NB4 (cell line): ENCODE measurements at regions not wholly inside any gene's neighbourhood (a gene's known extent, or its start where the extent isn't known, plus 50 kb on each side); places are given as distances from the start of the nearest gene placed in this dataset.

Experiments
- DNase-seq: peaks from one replicate; pipeline ENCODE4 v3.0.0; 2010; ENCODE audit warnings: low read depth
- H3K4me3 ChIP-seq: one replicate; pipeline ENCODE4 v1.5.1; 2011; ENCODE audit warnings: mild to moderate bottlenecking, low read depth, low read length, moderate library complexity
- MYC ChIP-seq: IDR thresholded peaks from 2 replicates; pipeline ENCODE4 v1.6.1; 2011; ENCODE audit warnings: low read depth, low read length
- POLR2A ChIP-seq: IDR thresholded peaks from 2 replicates; pipeline ENCODE4 v1.6.1; 2011; ENCODE audit warnings: mild to moderate bottlenecking; ENCODE audit not compliant: insufficient read length; ENCODE audit errors: extremely low read depth
- TF ChIP-seq, protein P1 (sequence below): IDR thresholded peaks from one replicate; pipeline ENCODE4 v1.5.1; 2012; ENCODE audit warnings: low read depth, low read length
- TF ChIP-seq, protein P2 (sequence below): IDR thresholded peaks from 2 replicates; pipeline ENCODE4 v1.6.1; 2011; ENCODE audit warnings: low read depth, low read length

DNA sequence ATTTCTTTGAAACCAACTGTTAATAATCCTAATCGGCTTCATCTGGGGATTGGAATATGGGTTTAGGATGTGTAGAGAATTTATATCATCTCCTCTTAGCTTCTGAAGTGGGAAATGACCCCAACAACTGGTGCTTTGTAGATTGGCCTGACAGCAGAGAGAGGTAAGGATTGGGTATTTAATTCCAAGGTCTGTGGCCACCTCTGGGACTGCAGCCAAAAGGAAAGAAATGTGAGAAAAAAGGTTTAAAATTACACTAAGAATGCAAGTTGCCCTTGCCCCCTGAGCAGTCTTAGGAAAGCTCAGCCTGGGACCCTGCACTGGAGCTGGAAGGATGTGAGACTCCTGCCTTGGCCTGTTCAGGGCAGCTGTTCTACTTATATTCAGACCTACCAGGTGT is 157.1 kb downstream of the FTCDNL1 start:
- TF ChIP-seq MYC = no peak
- TF ChIP-seq, protein P1, sequence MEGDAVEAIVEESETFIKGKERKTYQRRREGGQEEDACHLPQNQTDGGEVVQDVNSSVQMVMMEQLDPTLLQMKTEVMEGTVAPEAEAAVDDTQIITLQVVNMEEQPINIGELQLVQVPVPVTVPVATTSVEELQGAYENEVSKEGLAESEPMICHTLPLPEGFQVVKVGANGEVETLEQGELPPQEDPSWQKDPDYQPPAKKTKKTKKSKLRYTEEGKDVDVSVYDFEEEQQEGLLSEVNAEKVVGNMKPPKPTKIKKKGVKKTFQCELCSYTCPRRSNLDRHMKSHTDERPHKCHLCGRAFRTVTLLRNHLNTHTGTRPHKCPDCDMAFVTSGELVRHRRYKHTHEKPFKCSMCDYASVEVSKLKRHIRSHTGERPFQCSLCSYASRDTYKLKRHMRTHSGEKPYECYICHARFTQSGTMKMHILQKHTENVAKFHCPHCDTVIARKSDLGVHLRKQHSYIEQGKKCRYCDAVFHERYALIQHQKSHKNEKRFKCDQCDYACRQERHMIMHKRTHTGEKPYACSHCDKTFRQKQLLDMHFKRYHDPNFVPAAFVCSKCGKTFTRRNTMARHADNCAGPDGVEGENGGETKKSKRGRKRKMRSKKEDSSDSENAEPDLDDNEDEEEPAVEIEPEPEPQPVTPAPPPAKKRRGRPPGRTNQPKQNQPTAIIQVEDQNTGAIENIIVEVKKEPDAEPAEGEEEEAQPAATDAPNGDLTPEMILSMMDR = no peak
- TF ChIP-seq, protein P2, sequence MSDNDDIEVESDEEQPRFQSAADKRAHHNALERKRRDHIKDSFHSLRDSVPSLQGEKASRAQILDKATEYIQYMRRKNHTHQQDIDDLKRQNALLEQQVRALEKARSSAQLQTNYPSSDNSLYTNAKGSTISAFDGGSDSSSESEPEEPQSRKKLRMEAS = no peak
- TF ChIP-seq POLR2A = no peak
- no peak for DNase-seq
- no peak overlapping the region for H3K4me3 ChIP-seq

DNA sequence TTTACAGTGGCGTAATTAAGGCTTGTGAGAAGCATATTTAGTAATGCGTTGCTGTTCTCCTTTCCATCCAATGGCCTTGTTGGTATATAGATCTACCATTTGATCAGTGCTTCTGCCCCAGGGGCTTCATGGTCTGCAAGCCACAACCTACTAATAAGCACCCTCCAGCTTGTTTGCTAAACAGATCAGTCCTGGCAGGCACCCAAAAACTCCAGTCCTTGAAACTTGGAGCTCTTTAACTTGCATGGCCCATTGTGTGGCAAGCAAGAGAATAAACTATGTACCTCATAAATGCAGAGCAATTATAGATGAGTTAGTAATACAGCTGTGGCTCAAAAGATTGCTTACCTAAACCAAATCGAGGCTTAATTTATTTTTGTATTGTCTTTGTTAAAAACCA is 158.5 kb downstream of the FTCDNL1 start:
- H3K4me3 ChIP-seq = no peak overlapping the region
- DNase-seq = no peak

DNA sequence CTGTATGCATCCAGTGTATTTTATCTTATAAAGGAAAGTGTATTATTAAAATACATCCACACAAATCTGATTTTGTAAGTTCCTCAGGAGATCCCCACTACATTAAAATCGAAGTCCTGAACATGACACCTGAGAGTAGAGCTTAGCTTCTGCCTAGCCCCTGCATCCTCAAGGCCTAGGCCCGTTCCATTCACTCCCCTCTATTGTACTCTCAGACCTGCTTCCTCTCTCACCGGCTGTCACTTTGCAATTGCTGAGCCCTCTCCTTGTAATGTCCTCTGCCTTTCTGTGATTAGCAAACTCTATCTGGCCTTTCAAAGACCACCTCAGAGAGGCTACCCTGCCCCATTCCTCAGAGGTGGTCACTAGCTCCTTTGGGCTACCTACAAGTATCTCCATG is 160.8 kb downstream of the FTCDNL1 start:
- no peak for DNase-seq
- no peak overlapping the region for H3K4me3 ChIP-seq
- TF ChIP-seq, protein P2 = no peak
- TF ChIP-seq POLR2A (no peak), MYC (no peak)
- TF ChIP-seq, protein P1 = no peak

More for the DNA sequence above, 158.5 kb downstream of the FTCDNL1 start:
- TF ChIP-seq POLR2A = no peak
- TF ChIP-seq, protein P1 = no peak
- TF ChIP-seq, protein P2 = no peak
- TF ChIP-seq MYC = no peak

DNA sequence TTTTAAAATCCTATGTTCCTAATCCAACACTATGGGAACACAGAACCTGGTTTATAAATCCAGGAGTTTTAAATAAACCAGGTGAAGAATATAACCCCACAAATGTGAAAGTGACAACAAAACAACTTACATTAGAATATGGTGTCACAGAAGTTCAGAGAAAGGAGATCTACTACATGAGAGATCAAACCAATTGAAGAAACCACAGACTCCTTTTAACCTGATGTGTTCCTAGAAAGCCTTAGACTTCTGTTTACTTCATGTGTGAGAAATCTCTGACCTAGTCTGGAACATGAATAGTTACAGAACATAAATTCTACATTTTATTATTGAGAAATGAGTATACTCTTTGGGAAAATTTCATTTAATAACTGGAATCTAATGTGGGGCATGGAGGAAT is 165.3 kb downstream of the FTCDNL1 start:
- H3K4me3 ChIP-seq = no peak overlapping the region
- DNase-seq = no peak
- no peak for TF ChIP-seq POLR2A
- TF ChIP-seq, protein P2 = no peak
- no peak for TF ChIP-seq MYC
- TF ChIP-seq, protein P1 = no peak

DNA sequence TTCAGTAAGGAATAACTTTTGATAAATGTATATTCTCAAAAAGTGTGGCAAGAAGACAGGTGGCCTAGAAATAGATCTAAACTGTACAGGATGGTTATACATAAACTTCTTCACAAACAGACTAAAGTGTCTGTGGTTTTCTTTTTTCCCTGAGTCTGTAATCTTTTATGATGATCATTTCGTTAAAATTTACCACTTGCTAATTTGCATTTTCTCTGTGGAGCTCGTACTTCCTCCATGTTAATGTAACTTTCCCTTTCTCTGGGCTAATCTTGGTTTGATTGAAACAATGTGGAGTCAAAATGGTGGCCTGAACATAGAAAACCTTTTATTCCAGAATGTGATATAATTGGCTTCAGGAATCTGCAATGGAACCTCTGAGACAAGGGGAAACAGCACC is 166.2 kb downstream of the FTCDNL1 start:
- TF ChIP-seq, protein P1 = no peak
- TF ChIP-seq POLR2A = no peak
- TF ChIP-seq MYC = no peak
- TF ChIP-seq, protein P2 = no peak
- DNase-seq = no peak
- no peak overlapping the region for H3K4me3 ChIP-seq

DNA sequence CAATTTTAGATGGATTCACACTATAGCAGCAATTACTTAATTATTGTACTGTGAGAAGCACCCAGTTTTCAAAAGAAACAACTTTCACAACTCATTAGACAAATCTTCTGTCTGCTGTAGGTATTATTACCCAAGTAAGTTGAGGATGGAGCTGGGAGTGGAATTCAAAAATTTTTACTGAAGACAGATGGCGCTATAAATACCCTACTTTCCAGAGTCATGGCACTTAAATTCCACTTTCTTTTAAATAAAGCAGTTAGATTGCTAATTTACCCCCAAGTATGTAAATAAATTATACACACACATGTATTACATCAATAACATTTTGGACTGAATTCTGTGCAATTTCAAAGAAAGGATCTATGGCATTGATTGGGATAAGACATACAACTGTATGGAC is 166.8 kb downstream of the FTCDNL1 start:
- TF ChIP-seq, protein P1 = no peak
- no peak overlapping the region for H3K4me3 ChIP-seq
- DNase-seq = no peak
